ENCODE measurements at regions not wholly inside any gene's neighbourhood (a gene's known extent, or its start where the extent isn't known, plus 50 kb on each side); places are given as distances from the start of the nearest gene placed in this dataset.

DNA sequence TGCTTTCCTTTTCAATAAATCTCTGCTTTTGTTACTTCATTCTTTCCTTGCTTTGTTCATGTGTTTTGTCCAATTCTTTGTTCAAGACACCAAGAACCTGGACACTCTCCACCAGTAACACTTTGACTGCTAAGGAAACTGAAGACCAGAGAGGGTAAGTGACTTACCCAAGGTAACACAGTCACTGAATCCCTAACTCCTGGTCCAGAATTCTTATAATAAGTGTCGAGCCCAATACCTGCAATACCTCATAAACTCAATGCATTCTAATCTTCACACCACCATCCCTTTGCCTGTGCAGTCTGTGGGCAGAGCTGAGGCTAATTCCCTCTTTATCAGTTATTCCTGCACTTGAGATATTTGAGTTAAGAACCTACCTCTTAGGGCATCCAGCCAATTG lies 237.8 kb downstream of the UACA start:
- TF ChIP-seq, protein P1, sequence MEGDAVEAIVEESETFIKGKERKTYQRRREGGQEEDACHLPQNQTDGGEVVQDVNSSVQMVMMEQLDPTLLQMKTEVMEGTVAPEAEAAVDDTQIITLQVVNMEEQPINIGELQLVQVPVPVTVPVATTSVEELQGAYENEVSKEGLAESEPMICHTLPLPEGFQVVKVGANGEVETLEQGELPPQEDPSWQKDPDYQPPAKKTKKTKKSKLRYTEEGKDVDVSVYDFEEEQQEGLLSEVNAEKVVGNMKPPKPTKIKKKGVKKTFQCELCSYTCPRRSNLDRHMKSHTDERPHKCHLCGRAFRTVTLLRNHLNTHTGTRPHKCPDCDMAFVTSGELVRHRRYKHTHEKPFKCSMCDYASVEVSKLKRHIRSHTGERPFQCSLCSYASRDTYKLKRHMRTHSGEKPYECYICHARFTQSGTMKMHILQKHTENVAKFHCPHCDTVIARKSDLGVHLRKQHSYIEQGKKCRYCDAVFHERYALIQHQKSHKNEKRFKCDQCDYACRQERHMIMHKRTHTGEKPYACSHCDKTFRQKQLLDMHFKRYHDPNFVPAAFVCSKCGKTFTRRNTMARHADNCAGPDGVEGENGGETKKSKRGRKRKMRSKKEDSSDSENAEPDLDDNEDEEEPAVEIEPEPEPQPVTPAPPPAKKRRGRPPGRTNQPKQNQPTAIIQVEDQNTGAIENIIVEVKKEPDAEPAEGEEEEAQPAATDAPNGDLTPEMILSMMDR (conservative IDR thresholded peaks at IDR 0.05; ENCODE audit: low read length): no peak
- no peak for TF ChIP-seq EZH2phosphoT487 (IDR thresholded peaks at IDR 0.05; ENCODE audit: borderline replicate concordance, low read depth, low read length)

Measured in OCI-LY7 (cell line).